OCI-LY1 (cell line): ENCODE measurements at regions not wholly inside any gene's neighbourhood (a gene's known extent, or its start where the extent isn't known, plus 50 kb on each side); places are given as distances from the start of the nearest gene placed in this dataset.
"Not testable (repeated sequence)": the region's sequence is repeated elsewhere in the genome, so short reads cannot be mapped to it uniquely, and the experiment has no call there.

Source experiments
- H2AFZ ChIP-seq: fragments of 200-600 bp; sonication (generic), shearing (Covaris generic); 2 replicates; pipeline ENCODE4 v1.6.0; 2014; ENCODE audit warnings: antibody characterized with exemption, mild to moderate bottlenecking, low read length
- H3F3A ChIP-seq: fragments of 200-600 bp; sonication (generic), shearing (Covaris generic); 2 replicates; pipeline ENCODE4 v1.6.0; 2014; ENCODE audit warnings: mild to moderate bottlenecking, antibody characterized with exemption, low read length, moderate library complexity; ENCODE audit not compliant: insufficient read depth
- H3K27ac ChIP-seq: fragments of 200-600 bp; sonication (generic); 2 replicates; pipeline ENCODE4 v1.5.1; 2014; ENCODE audit warnings: low read length, mixed run types, mild to moderate bottlenecking, low read depth; ENCODE audit not compliant: poor library complexity, severe bottlenecking
- H3K27me3 ChIP-seq: fragments of 200-600 bp; sonication (generic); 2 replicates; pipeline ENCODE4 v1.6.0; 2014; ENCODE audit warnings: antibody characterized with exemption, mild to moderate bottlenecking, low read length, moderate library complexity; ENCODE audit not compliant: insufficient read depth
- H3K36me3 ChIP-seq: fragments of 200-600 bp; sonication (generic); 2 replicates; pipeline ENCODE4 v1.6.1; 2014; ENCODE audit warnings: mild to moderate bottlenecking, antibody characterized with exemption, low read length, moderate library complexity, mixed read lengths; ENCODE audit not compliant: insufficient read depth
- H3K4me1 ChIP-seq: fragments of 200-600 bp; sonication (generic); 2 replicates; pipeline ENCODE4 v1.5.1; 2014; ENCODE audit warnings: mild to moderate bottlenecking, low read length, moderate library complexity; ENCODE audit not compliant: insufficient read depth, severe bottlenecking
- H3K4me2 ChIP-seq: fragments of 200-600 bp; sonication (generic), shearing (Covaris generic); 2 replicates; pipeline ENCODE4 v1.6.1; 2014; ENCODE audit warnings: low read length
- H3K4me3 ChIP-seq: fragments of 200-600 bp; sonication (generic); 2 replicates; pipeline ENCODE4 v1.5.1; 2014; ENCODE audit warnings: low read length, low read depth, mild to moderate bottlenecking, mixed read lengths; ENCODE audit not compliant: poor library complexity, severe bottlenecking
- H3K79me2 ChIP-seq: fragments of 200-600 bp; shearing (Covaris generic); 2 replicates; pipeline ENCODE4 v1.6.1; 2016; ENCODE audit warnings: mixed run types, low read length, mixed read lengths; ENCODE audit not compliant: insufficient read depth
- H3K9ac ChIP-seq: fragments of 200-600 bp; sonication (generic), shearing (Covaris generic); 2 replicates; pipeline ENCODE4 v1.6.1; 2014; ENCODE audit warnings: mild to moderate bottlenecking, low read length, mixed read lengths
- H3K9me2 ChIP-seq: fragments of 200-600 bp; sonication (generic), shearing (Covaris generic); 2 replicates; pipeline ENCODE4 v1.6.1; 2014; ENCODE audit warnings: low read depth, mild to moderate bottlenecking, low read length, mixed read lengths
- H3K9me3 ChIP-seq: fragments of 200-600 bp; shearing (Covaris generic); 2 replicates; pipeline ENCODE4 v1.6.1; 2014; ENCODE audit warnings: low read length, mixed read lengths
- H4K20me1 ChIP-seq: fragments of 200-600 bp; sonication (generic), shearing (Covaris generic); 2 replicates; pipeline ENCODE4 v1.6.0; 2016; ENCODE audit warnings: mild to moderate bottlenecking, low read length; ENCODE audit not compliant: insufficient read depth
- CTCF ChIP-seq: fragments of 200-600 bp; sonication (generic), shearing (Covaris generic); IDR thresholded peaks from 2 replicates; pipeline ENCODE4 v1.5.1; 2017; ENCODE audit warnings: mild to moderate bottlenecking, antibody characterized with exemption, low read length, moderate library complexity, mixed read lengths

GRCh38 chr16:21533474-21533873 lies 65.9 kb upstream of the METTL9 start:
- H3K9ac ChIP-seq, H4K20me1 ChIP-seq, H3K4me2 ChIP-seq, H3K9me3 ChIP-seq, H3K27ac ChIP-seq, H3K79me2 ChIP-seq, H3K4me1 ChIP-seq, H3K4me3 ChIP-seq, H2AFZ ChIP-seq, H3F3A ChIP-seq, H3K9me2 ChIP-seq, H3K27me3 ChIP-seq, H3K36me3 ChIP-seq: not testable (repeated sequence)

- not testable (repeated sequence) for H3K9ac ChIP-seq, H3K4me1 ChIP-seq, H3K9me3 ChIP-seq, H3K27ac ChIP-seq, H3K4me3 ChIP-seq, H3K36me3 ChIP-seq, H4K20me1 ChIP-seq, H3K9me2 ChIP-seq, H3K79me2 ChIP-seq, H3K27me3 ChIP-seq, H3K4me2 ChIP-seq, H2AFZ ChIP-seq, H3F3A ChIP-seq
- TF ChIP-seq CTCF = peak; percentile 34; the same call in 1 of the 2 replicates
Observed at GRCh38 chr16:21534561-21534960, 64.8 kb upstream of the METTL9 start.

GRCh38 chr16:21535201-21535600 lies 64.2 kb upstream of the METTL9 start:
- not testable (repeated sequence) for H3K27ac ChIP-seq, H3K9me3 ChIP-seq, H3K9me2 ChIP-seq, H4K20me1 ChIP-seq, H3K27me3 ChIP-seq, H3K36me3 ChIP-seq, H3K4me2 ChIP-seq, H3K79me2 ChIP-seq, H2AFZ ChIP-seq, H3K4me1 ChIP-seq, H3K4me3 ChIP-seq, H3F3A ChIP-seq, H3K9ac ChIP-seq

GRCh38 chr16:21536740-21537139 lies 62.6 kb upstream of the METTL9 start:
- not testable (repeated sequence) for H3K4me2 ChIP-seq, H4K20me1 ChIP-seq, H3K4me3 ChIP-seq, H3K27me3 ChIP-seq, H3K9me3 ChIP-seq, H3K79me2 ChIP-seq, H3K9ac ChIP-seq, H3K36me3 ChIP-seq, H3K9me2 ChIP-seq, H3F3A ChIP-seq, H2AFZ ChIP-seq, H3K27ac ChIP-seq
- peaks cover 11% of the 10 kb centered on the region for H3K4me1 ChIP-seq

- H3K27ac ChIP-seq, H3K79me2 ChIP-seq, H3K4me2 ChIP-seq, H3F3A ChIP-seq, H3K36me3 ChIP-seq, H3K9me3 ChIP-seq, H3K27me3 ChIP-seq, H4K20me1 ChIP-seq, H2AFZ ChIP-seq, H3K4me3 ChIP-seq, H3K9me2 ChIP-seq, H3K9ac ChIP-seq: not testable (repeated sequence)
- H3K4me1 ChIP-seq = peaks cover 20% of the 10 kb centered on the region
Observed at GRCh38 chr16:21537598-21537997, 61.8 kb upstream of the METTL9 start.

GRCh38 chr16:21539107-21539618 lies 60.2 kb upstream of the METTL9 start:
- not testable (repeated sequence) for H3F3A ChIP-seq, H3K9me2 ChIP-seq, H3K27me3 ChIP-seq, H3K36me3 ChIP-seq, H3K79me2 ChIP-seq, H4K20me1 ChIP-seq, H3K9me3 ChIP-seq, H3K27ac ChIP-seq, H3K4me3 ChIP-seq, H3K9ac ChIP-seq, H2AFZ ChIP-seq, H3K4me2 ChIP-seq
- peaks cover 21% of the 10 kb centered on the region for H3K4me1 ChIP-seq

- not testable (repeated sequence) for H3K27me3 ChIP-seq, H3K9me3 ChIP-seq, H3K9me2 ChIP-seq, H3K27ac ChIP-seq, H3F3A ChIP-seq, H3K9ac ChIP-seq, H3K36me3 ChIP-seq, H4K20me1 ChIP-seq, H3K4me3 ChIP-seq, H3K79me2 ChIP-seq, H2AFZ ChIP-seq, H3K4me2 ChIP-seq
- H3K4me1 ChIP-seq = peaks cover 21% of the 10 kb centered on the region
Observed at GRCh38 chr16:21540770-21541433, 58.5 kb upstream of the METTL9 start.
